Right lobe of liver (tissue), 4 donors: ENCODE measurements at regions not wholly inside any gene's neighbourhood (a gene's known extent, or its start where the extent isn't known, plus 50 kb on each side); places are given as distances from the start of the nearest gene placed in this dataset.

Source experiments
- POLR2A ChIP-seq: fragments of 450-650 bp; IDR thresholded peaks from one replicate; pipeline ENCODE4 v1.6.1; 2017; ENCODE audit warnings: antibody characterized with exemption, mild to moderate bottlenecking
- TF ChIP-seq, protein P1 (sequence below), 4 donors: fragments of 200-600 bp in 3 of 4; fragments of 450-650 bp in 1 of 4; IDR thresholded peaks; one replicate each; pipeline versions ENCODE4 v1.5.1 to v1.8.0; 2016 to 2022; ENCODE audit warnings: antibody characterized with exemption in 4 of 4, mild to moderate bottlenecking in 2 of 4
- donor health status: DM: no; HTN: no; CAD: no.
- donor health status: DM: no; HTN: no; CAD: no.
- donor health status: DM: no; HTN: yes; CAD: no.

DNA sequence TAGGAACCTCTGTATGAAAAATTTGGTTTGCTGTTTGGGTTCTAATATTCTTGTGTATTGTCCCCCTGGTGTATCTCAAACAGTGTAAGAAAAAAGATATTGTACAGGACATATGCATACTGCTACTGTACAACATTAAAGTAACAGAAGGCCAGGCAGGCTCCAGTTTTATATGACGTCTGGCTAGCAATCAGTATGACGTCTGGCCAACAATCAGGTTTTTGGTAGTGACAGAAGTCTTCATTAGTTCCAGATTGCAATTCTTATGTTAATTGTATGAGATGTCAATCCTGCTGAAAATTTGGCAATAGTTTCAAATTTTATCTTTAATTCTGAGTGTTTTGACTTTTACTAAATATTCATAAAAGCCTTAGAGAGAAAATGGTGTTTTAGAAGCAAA, 67.9 kb upstream of the KCND2 start:
- TF ChIP-seq, protein P1, sequence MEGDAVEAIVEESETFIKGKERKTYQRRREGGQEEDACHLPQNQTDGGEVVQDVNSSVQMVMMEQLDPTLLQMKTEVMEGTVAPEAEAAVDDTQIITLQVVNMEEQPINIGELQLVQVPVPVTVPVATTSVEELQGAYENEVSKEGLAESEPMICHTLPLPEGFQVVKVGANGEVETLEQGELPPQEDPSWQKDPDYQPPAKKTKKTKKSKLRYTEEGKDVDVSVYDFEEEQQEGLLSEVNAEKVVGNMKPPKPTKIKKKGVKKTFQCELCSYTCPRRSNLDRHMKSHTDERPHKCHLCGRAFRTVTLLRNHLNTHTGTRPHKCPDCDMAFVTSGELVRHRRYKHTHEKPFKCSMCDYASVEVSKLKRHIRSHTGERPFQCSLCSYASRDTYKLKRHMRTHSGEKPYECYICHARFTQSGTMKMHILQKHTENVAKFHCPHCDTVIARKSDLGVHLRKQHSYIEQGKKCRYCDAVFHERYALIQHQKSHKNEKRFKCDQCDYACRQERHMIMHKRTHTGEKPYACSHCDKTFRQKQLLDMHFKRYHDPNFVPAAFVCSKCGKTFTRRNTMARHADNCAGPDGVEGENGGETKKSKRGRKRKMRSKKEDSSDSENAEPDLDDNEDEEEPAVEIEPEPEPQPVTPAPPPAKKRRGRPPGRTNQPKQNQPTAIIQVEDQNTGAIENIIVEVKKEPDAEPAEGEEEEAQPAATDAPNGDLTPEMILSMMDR (IDR thresholded peaks at IDR 0.05): no peak
- no peak for TF ChIP-seq POLR2A
